DOHH2 (cell line): ENCODE measurements at regions not wholly inside any gene's neighbourhood (a gene's known extent, or its start where the extent isn't known, plus 50 kb on each side); places are given as distances from the start of the nearest gene placed in this dataset.
"Not testable (repeated sequence)": the region's sequence is repeated elsewhere in the genome, so short reads cannot be mapped to it uniquely, and the experiment has no call there.

ENCODE experiments used
- H3F3A ChIP-seq: fragments of 200-600 bp; sonication (generic), shearing (Covaris generic); 2 replicates; pipeline ENCODE4 v1.6.0; 2016; ENCODE audit warnings: antibody characterized with exemption, mild to moderate bottlenecking; ENCODE audit not compliant: control insufficient read depth, insufficient read depth
- H3K27ac ChIP-seq: fragments of 200-600 bp; sonication (generic); 2 replicates; pipeline ENCODE4 v1.5.1; 2014; ENCODE audit warnings: low read depth, mild to moderate bottlenecking, low read length, moderate library complexity
- H3K27me3 ChIP-seq: fragments of 200-600 bp; sonication (generic); 2 replicates; pipeline ENCODE4 v1.6.1; 2014; ENCODE audit warnings: mild to moderate bottlenecking, low read length, mixed read lengths; ENCODE audit not compliant: control insufficient read depth
- H3K36me3 ChIP-seq: fragments of 200-600 bp; sonication (generic); 2 replicates; pipeline ENCODE4 v1.6.1; 2014; ENCODE audit warnings: mild to moderate bottlenecking, low read length, moderate library complexity, mixed read lengths; ENCODE audit not compliant: control insufficient read depth
- H3K4me1 ChIP-seq: fragments of 200-600 bp; sonication (generic); 2 replicates; pipeline ENCODE4 v1.6.1; 2014; ENCODE audit warnings: mild to moderate bottlenecking, low read length, mixed read lengths; ENCODE audit not compliant: control insufficient read depth
- H3K4me2 ChIP-seq: fragments of 200-600 bp; sonication (generic); 2 replicates; pipeline ENCODE4 v1.6.0; 2014; ENCODE audit warnings: mild to moderate bottlenecking, low read length, moderate library complexity
- H3K4me3 ChIP-seq: fragments of 200-600 bp; sonication (generic); 2 replicates; pipeline ENCODE4 v1.5.1; 2014; ENCODE audit warnings: mild to moderate bottlenecking, low read length, mixed read lengths
- H3K79me2 ChIP-seq: fragments of 200-600 bp; sonication (generic); 2 replicates; pipeline ENCODE4 v1.6.1; 2014; ENCODE audit warnings: mild to moderate bottlenecking, low read length, mixed read lengths; ENCODE audit not compliant: control insufficient read depth
- H3K9me2 ChIP-seq: fragments of 200-600 bp; sonication (generic); replicated peaks from 2 replicates; pipeline ENCODE4 v1.6.1; 2014; ENCODE audit warnings: mild to moderate bottlenecking, low read length, mixed read lengths; ENCODE audit not compliant: control insufficient read depth
- H3K9me3 ChIP-seq: fragments of 200-600 bp; sonication (generic); 2 replicates; pipeline ENCODE4 v1.6.1; 2014; ENCODE audit warnings: antibody characterized with exemption, low read length, mixed read lengths; ENCODE audit not compliant: control insufficient read depth, insufficient read depth
- H4K20me1 ChIP-seq: fragments of 200-600 bp; sonication (generic); 2 replicates; pipeline ENCODE4 v1.6.0; 2014; ENCODE audit warnings: low read depth, mild to moderate bottlenecking, antibody characterized with exemption, low read length, moderate library complexity; ENCODE audit not compliant: control insufficient read depth, insufficient read depth
- EZH2phosphoT487 ChIP-seq: fragments of 200-600 bp; sonication (generic); IDR thresholded peaks from 2 replicates; pipeline ENCODE4 v1.6.1; 2017; ENCODE audit warnings: borderline replicate concordance, mild to moderate bottlenecking, antibody characterized with exemption, low read length, moderate library complexity, mixed read lengths
- TF ChIP-seq, protein P1 (sequence below): fragments of 200-600 bp; sonication (generic); IDR thresholded peaks from one replicate; pipeline ENCODE4 v1.5.1; 2014; ENCODE audit warnings: antibody characterized with exemption, mild to moderate bottlenecking, low read depth, low read length; ENCODE audit not compliant: poor library complexity, severe bottlenecking

DNA sequence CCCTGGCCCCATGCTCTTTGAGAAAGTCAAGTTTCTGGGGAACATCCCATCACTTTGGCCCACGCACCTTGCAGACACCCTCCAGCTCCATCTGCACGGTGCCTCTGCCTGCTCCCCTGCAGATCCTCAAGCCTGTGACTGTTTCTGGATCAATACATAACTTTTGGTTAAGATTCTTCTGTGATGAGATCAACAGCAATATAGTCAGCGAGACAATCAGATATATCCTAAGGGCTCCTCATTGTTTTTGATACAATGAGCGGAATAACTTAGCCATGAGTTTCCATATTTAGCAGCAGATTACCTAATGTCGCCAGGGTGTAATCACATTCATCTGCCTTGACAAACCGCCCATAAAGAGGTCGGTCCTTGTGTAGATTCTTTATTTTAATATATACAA, 109.3 kb upstream of the MTHFD1L start:
- H3K9me2 ChIP-seq = no peaks in the 10 kb centered on the region

DNA sequence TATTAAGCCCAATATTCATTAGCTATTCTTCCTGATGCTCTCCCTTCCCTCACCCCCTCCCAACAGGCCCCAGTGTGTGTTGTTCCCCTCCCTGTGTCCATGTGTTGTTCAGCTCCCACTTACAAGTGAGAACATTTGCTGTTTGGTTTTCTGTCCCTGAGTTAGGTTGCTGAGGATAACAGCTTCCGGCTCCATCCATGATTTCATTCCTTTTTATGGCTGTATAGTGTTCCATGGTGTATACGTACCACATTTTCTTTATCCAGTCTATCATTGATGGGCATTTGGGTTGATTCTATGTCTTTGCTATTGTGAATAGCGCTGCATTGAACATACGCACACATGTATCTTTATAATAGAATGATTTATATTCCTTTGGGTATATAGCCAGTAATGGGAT, 107.7 kb upstream of the MTHFD1L start:
- H3K9me2 ChIP-seq, H3K9me3 ChIP-seq, H3K27ac ChIP-seq, H3K4me3 ChIP-seq, H3F3A ChIP-seq, H4K20me1 ChIP-seq, H3K27me3 ChIP-seq, H3K4me2 ChIP-seq, H3K36me3 ChIP-seq: not testable (repeated sequence)
- Histone ChIP-seq H3K4me1 (peaks cover 15% of the 10 kb centered on the region), H3K79me2 (peaks cover 43% of the 10 kb centered on the region)

More for the DNA sequence above, 109.3 kb upstream of the MTHFD1L start:
- Histone ChIP-seq H3K27me3 (no peaks in the 10 kb centered on the region), H3F3A (0 out of 2 replicates have a peak, but pooled peaks cover 5% of the 10 kb centered on the region), H3K4me1 (peaks cover 11% of the 10 kb centered on the region), H3K4me2 (no peak overlapping the region), H3K9me3 (no peaks in the 10 kb centered on the region), H3K36me3 (peaks cover 3% of the 10 kb centered on the region; the same call in 1 of the 2 replicates), H3K79me2 (peaks cover 46% of the 10 kb centered on the region), H3K27ac (no peak overlapping the region), H3K4me3 (no peak overlapping the region), H4K20me1 (peaks cover 9% of the 10 kb centered on the region; the same call in 1 of the 2 replicates)
- TF ChIP-seq, protein P1, sequence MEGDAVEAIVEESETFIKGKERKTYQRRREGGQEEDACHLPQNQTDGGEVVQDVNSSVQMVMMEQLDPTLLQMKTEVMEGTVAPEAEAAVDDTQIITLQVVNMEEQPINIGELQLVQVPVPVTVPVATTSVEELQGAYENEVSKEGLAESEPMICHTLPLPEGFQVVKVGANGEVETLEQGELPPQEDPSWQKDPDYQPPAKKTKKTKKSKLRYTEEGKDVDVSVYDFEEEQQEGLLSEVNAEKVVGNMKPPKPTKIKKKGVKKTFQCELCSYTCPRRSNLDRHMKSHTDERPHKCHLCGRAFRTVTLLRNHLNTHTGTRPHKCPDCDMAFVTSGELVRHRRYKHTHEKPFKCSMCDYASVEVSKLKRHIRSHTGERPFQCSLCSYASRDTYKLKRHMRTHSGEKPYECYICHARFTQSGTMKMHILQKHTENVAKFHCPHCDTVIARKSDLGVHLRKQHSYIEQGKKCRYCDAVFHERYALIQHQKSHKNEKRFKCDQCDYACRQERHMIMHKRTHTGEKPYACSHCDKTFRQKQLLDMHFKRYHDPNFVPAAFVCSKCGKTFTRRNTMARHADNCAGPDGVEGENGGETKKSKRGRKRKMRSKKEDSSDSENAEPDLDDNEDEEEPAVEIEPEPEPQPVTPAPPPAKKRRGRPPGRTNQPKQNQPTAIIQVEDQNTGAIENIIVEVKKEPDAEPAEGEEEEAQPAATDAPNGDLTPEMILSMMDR = no peak
- no peak for TF ChIP-seq EZH2phosphoT487

DNA sequence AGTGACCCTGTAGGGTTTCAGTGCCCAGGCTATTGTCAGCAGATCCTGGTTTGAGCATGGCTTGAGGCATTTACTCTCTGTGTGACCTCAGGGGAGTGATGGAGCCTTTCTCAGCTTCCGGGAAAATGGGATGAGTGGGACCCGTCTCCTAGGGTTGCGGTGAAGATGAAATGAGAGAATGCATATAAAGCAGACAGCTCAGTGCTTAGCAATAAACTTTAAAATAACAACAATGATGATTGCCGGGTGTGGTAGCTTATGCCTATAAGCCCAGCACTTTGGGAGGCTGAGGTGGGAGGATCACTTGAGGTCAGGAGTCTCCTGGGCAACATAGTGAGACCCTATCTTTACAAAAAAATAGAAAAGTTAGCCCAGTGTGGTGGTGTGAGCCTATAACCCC, 106.0 kb upstream of the MTHFD1L start:
- H3K27ac ChIP-seq = no peak overlapping the region
- TF ChIP-seq EZH2phosphoT487 = no peak
- TF ChIP-seq, protein P1 = no peak
- no peaks in the 10 kb centered on the region for H3K27me3 ChIP-seq
- no peak overlapping the region for H3K4me3 ChIP-seq
- no peaks in the 10 kb centered on the region for H3K9me3 ChIP-seq
- H3K36me3 ChIP-seq = peaks cover 9% of the 10 kb centered on the region
- H3K79me2 ChIP-seq = peaks cover 50% of the 10 kb centered on the region
- H3K9me2 ChIP-seq = no peaks in the 10 kb centered on the region
- H3K4me2 ChIP-seq = no peak overlapping the region
- H3F3A ChIP-seq = peaks cover 2% of the 10 kb centered on the region
- H4K20me1 ChIP-seq = peaks cover 9% of the 10 kb centered on the region; the same call in 1 of the 2 replicates
- peaks cover 30% of the 10 kb centered on the region for H3K4me1 ChIP-seq

DNA sequence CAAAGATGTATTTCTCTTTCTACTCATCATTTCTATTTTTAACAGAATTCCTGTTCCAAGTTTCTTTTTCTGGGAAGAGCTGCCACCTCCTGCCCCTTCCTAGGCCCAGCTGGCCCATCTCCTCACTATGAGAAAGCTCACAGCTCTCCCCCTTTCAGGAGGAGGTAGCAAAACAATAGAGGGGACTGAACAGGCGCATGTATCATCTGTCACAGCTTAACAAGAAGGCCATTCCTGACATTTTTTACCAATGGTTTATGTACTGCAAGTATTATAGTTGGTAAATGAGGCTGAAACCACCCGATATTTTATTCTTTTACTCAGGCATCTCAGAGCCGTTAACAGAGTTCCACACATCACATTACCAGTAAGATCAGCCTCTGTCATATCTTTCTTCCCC, 103.7 kb upstream of the MTHFD1L start:
- H3K9me3 ChIP-seq = no peaks in the 10 kb centered on the region
- TF ChIP-seq EZH2phosphoT487 = no peak
- TF ChIP-seq, protein P1 = no peak
- H3K27me3 ChIP-seq = no peaks in the 10 kb centered on the region
- H3K4me2 ChIP-seq = no peak overlapping the region
- peaks cover 8% of the 10 kb centered on the region for H3K36me3 ChIP-seq
- peaks cover 9% of the 10 kb centered on the region; the same call in 1 of the 2 replicates for H4K20me1 ChIP-seq
- H3K27ac ChIP-seq = no peak overlapping the region
- H3K79me2 ChIP-seq = peaks cover 51% of the 10 kb centered on the region
- no peaks in the 10 kb centered on the region for H3K9me2 ChIP-seq
- H3K4me1 ChIP-seq = peaks cover 53% of the 10 kb centered on the region
- H3F3A ChIP-seq = peaks cover 9% of the 10 kb centered on the region
- H3K4me3 ChIP-seq = no peak overlapping the region
